HG03439 (cell line): ENCODE measurements at regions not wholly inside any gene's neighbourhood (a gene's known extent, or its start where the extent isn't known, plus 50 kb on each side); places are given as distances from the start of the nearest gene placed in this dataset.
"Not testable (repeated sequence)": the region's sequence is repeated elsewhere in the genome, so short reads cannot be mapped to it uniquely, and the experiment has no call there.

Experiments used
- ATAC-seq: cut with Tn5 transposase; IDR thresholded peaks from one replicate; pipeline ENCODE4 v1.9.1; 2021; ENCODE audit warnings: mild to moderate bottlenecking, moderate library complexity; ENCODE audit not compliant: unreplicated experiment

- no peak for ATAC-seq
Observed at GRCh38 chr4:20124317-20125026, 127.2 kb upstream of the SLIT2 start.

- ATAC-seq: no peak
Observed at GRCh38 chr4:20122198-20122988, 129.3 kb upstream of the SLIT2 start.

GRCh38 chr4:20119141-20119540, 132.6 kb upstream of the SLIT2 start:
- no peak for ATAC-seq

- ATAC-seq: no peak
Observed at GRCh38 chr4:20109391-20109790, 142.3 kb upstream of the SLIT2 start.

GRCh38 chr4:20106921-20107320, 144.8 kb upstream of the SLIT2 start:
- ATAC-seq: no peak

- no peak for ATAC-seq
Observed at GRCh38 chr4:20101831-20102230, 149.9 kb upstream of the SLIT2 start.

GRCh38 chr4:20096911-20097310, 154.8 kb upstream of the SLIT2 start:
- no peak for ATAC-seq

- no peak for ATAC-seq
Observed at GRCh38 chr4:20095805-20096541, 155.7 kb upstream of the SLIT2 start.

- no peak for ATAC-seq
Observed at GRCh38 chr4:20091781-20092180, 159.9 kb upstream of the SLIT2 start.

GRCh38 chr4:20087522-20087911, 164.2 kb upstream of the SLIT2 start:
- no peak for ATAC-seq

GRCh38 chr4:20086799-20087521, 164.7 kb upstream of the SLIT2 start:
- no peak for ATAC-seq

- no peak for ATAC-seq
Observed at GRCh38 chr4:20086067-20086798, 165.5 kb upstream of the SLIT2 start.

- ATAC-seq: no peak
Observed at GRCh38 chr4:20085653-20086052, 166.1 kb upstream of the SLIT2 start.

- ATAC-seq: no peak
Observed at GRCh38 chr4:20085156-20085555, 166.5 kb upstream of the SLIT2 start.

GRCh38 chr4:20084488-20084887, 167.2 kb upstream of the SLIT2 start:
- ATAC-seq: no peak

- ATAC-seq: no peak
Observed at GRCh38 chr4:20078644-20079043, 173.1 kb upstream of the SLIT2 start.

- no peak for ATAC-seq
Observed at GRCh38 chr4:20075248-20075871, 176.3 kb upstream of the SLIT2 start.

GRCh38 chr4:20074450-20074849, 177.3 kb upstream of the SLIT2 start:
- ATAC-seq: no peak

GRCh38 chr4:20065952-20066351, 185.8 kb upstream of the SLIT2 start:
- ATAC-seq: no peak

GRCh38 chr4:20062857-20063256, 188.8 kb upstream of the SLIT2 start:
- not testable (repeated sequence) for ATAC-seq
